Heart left ventricle (tissue), 16 donors: ENCODE measurements at regions not wholly inside any gene's neighbourhood (a gene's known extent, or its start where the extent isn't known, plus 50 kb on each side); places are given as distances from the start of the nearest gene placed in this dataset.

Experiments
- ATAC-seq, 4 donors: fragments of 200-7000 bp; cut with Tn5 transposase; one replicate each; pipeline ENCODE4 v1.9.1; 2020 to 2022; ENCODE audit warnings: moderate library complexity in 4 of 4, mild to moderate bottlenecking in 3 of 4, moderate number of reproducible peaks in 1 of 4
- DNase-seq, 5 donors: peaks; one replicate each; pipeline ENCODE4 v3.0.0-alpha.2; 2020
- H3K27ac ChIP-seq, 12 donors: fragments of 200-600 bp; sonication (generic) in 4 of 12; one replicate each; pipeline versions ENCODE4 v1.5.0 to v1.8.0; 2016 to 2022; ENCODE audit warnings: mild to moderate bottlenecking in 2 of 12
- H3K27me3 ChIP-seq, 9 donors: fragments of 200-600 bp; sonication (generic) in 2 of 9; one replicate each; pipeline versions ENCODE4 v1.5.1 to v1.8.0; 2016 to 2022; ENCODE audit warnings: mild to moderate bottlenecking in 3 of 9
- H3K36me3 ChIP-seq, 9 donors: fragments of 200-600 bp; sonication (generic) in 2 of 9; one replicate each; pipeline versions ENCODE4 v1.5.0 to v1.8.0; 2018 to 2022; ENCODE audit warnings: mild to moderate bottlenecking in 2 of 9
- H3K4me1 ChIP-seq, 12 donors: fragments of 200-600 bp; sonication (generic) in 4 of 12; one replicate each; pipeline versions ENCODE4 v1.5.0 to v1.8.0; 2016 to 2022; ENCODE audit warnings: mild to moderate bottlenecking in 3 of 12
- H3K4me3 ChIP-seq, 12 donors: fragments of 200-600 bp; sonication (generic) in 4 of 12; one replicate each; pipeline versions ENCODE4 v1.5.0 to v1.8.0; 2017 to 2022; ENCODE audit warnings: mild to moderate bottlenecking in 9 of 12, moderate library complexity in 4 of 12
- H3K9me3 ChIP-seq, 12 donors: fragments of 200-600 bp; sonication (generic) in 4 of 12; one replicate each; pipeline versions ENCODE4 v1.5.0 to v1.8.0; 2016 to 2022; ENCODE audit warnings: mild to moderate bottlenecking in 1 of 12
- CTCF ChIP-seq, 12 donors: fragments of 200-600 bp; sonication (generic) in 4 of 12; IDR thresholded peaks; one replicate each; pipeline versions ENCODE4 v1.5.0 to v1.8.0; 2018 to 2022; ENCODE audit warnings: antibody characterized with exemption in 12 of 12, mild to moderate bottlenecking in 5 of 12
- POLR2A ChIP-seq, 2 donors: fragments of 450-650 bp; IDR thresholded peaks; one replicate each; pipeline ENCODE4 v1.6.1; 2017; ENCODE audit warnings: antibody characterized with exemption in 2 of 2, mild to moderate bottlenecking in 2 of 2, moderate library complexity in 2 of 2
- WGBS, 4 donors: extraction: QIAGEN DNeasy Blood & Tissue Kit in 2 of 4; methylation state at CpG; one replicate each; pipeline versions ENCODE4 v1.1.5 to v1.1.7; 2013 to 2018; 5-methylcytosine and 5-hydroxymethylcytosine counted together
- intact Hi-C, 10 donors: fragments of 100-400 bp; cut with DNase I; formaldehyde crosslinking; loops; one replicate each; pipeline versions ENCODE4 v1.11.1 to v1.14.2; 2022
- donor health status: ischemic (EF 13 %, LVEDD 7.1; RV severe dilation, severe dysfunction).
- donor health status: healthy with polysubstance abuse.
- donor health status: DM: no; HTN: yes; CAD: no.
- donor health status: DM: no; HTN: no; CAD: no.
- donor health status: ischemic (EF 25% LVEDD 6.9; RV normal size, moderate dysfunction).
- donor health status: ischemic (EF 25% LVEDD 5.7; RV mildly dilated, moderate dysfunction).
- donor health status: healthy.
- donor health status: DM: yes; HTN: yes; CAD: no.
- donor health status: ischemic (EF 35%, LVEDD 5.7; RV mildly dilated, moderate dysfunction).
- donor health status: nonischemic (EF 11% LVEDD 7.7; RV severe dilation, severe dysfunction).
- donor health status: DM: yes; HTN: yes; CAD: no.
- donor health status: PGD.
- donor health status: ischemic (EF 29% LVEDD 5.4; RV normal size, mild dysfunction).
- donor health status: nonischemic (EF 23%, LVEDD 6.1; RV moderate dilation, normal function).

- no peak for ATAC-seq
- TF ChIP-seq CTCF (IDR thresholded peaks at IDR 0.05), result no peak
- TF ChIP-seq POLR2A (IDR thresholded peaks at IDR 0.05), result no peak
- Histone ChIP-seq H3K36me3 (no peaks in the 10 kb centered on the region), H3K9me3 (no peaks in the 10 kb centered on the region), H3K4me1 (no peaks in the 10 kb centered on the region), H3K27ac (no peak overlapping the region), H3K4me3 (no peak overlapping the region), H3K27me3 (no peaks in the 10 kb centered on the region)
- intact Hi-C loops, result no loop called here
- DNase-seq, result no peak
- WGBS, 4 donors, result 14 to 59% (median 29%) methylated on average over 2 of the region's 2 CpGs
Observed at GRCh38 chrX:149372866-149373265, 132.2 kb downstream of the IDS start.

- ATAC-seq, result no peak
- WGBS, 4 donors, result 66 to 73% (median 67%) methylated on average over 3 of the region's 3 CpGs
- TF ChIP-seq CTCF (IDR thresholded peaks at IDR 0.05), result no peak
- TF ChIP-seq POLR2A (IDR thresholded peaks at IDR 0.05), result no peak
Observed at GRCh38 chrX:149371986-149372385, 133.1 kb downstream of the IDS start.

GRCh38 chrX:149370097-149370496 is 135.0 kb downstream of the IDS start:
- no peak for ATAC-seq
- Histone ChIP-seq H3K27me3 (peaks cover 0 to 2% (median 0%) of the 10 kb centered on the region in 9 donors), H3K27ac (no peak overlapping the region), H3K36me3 (no peaks in the 10 kb centered on the region), H3K9me3 (no peaks in the 10 kb centered on the region), H3K4me1 (no peaks in the 10 kb centered on the region), H3K4me3 (no peak overlapping the region)
- no peak for DNase-seq
- 75 to 91% (median 83%) methylated on average over 6 of the region's 6 CpGs for WGBS, 4 donors
- no peak for TF ChIP-seq CTCF (IDR thresholded peaks at IDR 0.05)
- no peak for TF ChIP-seq POLR2A (IDR thresholded peaks at IDR 0.05)
- intact Hi-C loops, result no loop called here

More at GRCh38 chrX:149371986-149372385, 133.1 kb downstream of the IDS start:
- Histone ChIP-seq H3K4me1 (no peaks in the 10 kb centered on the region), H3K27ac (no peak overlapping the region), H3K27me3 (no peaks in the 10 kb centered on the region), H3K36me3 (no peaks in the 10 kb centered on the region), H3K4me3 (no peak overlapping the region), H3K9me3 (no peaks in the 10 kb centered on the region)
- DNase-seq, result no peak
- intact Hi-C loops, result no loop called here

GRCh38 chrX:149365552-149365951 is 139.6 kb downstream of the IDS start:
- Histone ChIP-seq H3K4me1 (no peaks in the 10 kb centered on the region), H3K9me3 (peaks cover 0 to under 1% (median 0%) of the 10 kb centered on the region in 12 donors), H3K36me3 (no peaks in the 10 kb centered on the region), H3K27ac (no peak overlapping the region), H3K4me3 (no peak overlapping the region), H3K27me3 (peaks cover 0 to 2% (median 0%) of the 10 kb centered on the region in 9 donors)
- no peak for ATAC-seq
- no peak for DNase-seq
- TF ChIP-seq POLR2A (IDR thresholded peaks at IDR 0.05), result no peak
- TF ChIP-seq CTCF (IDR thresholded peaks at IDR 0.05), result no peak
- intact Hi-C loops, result no loop called here
